GM12878 (cell line): ENCODE measurements at regions not wholly inside any gene's neighbourhood (a gene's known extent, or its start where the extent isn't known, plus 50 kb on each side); places are given as distances from the start of the nearest gene placed in this dataset.

Source experiments
- ATAC-seq: fragments of 200-7000 bp; cut with Tn5 transposase; 3 replicates; pipeline ENCODE4 v1.9.1; 2020; ENCODE audit warnings: mild to moderate bottlenecking, moderate library complexity
- BruUV-seq: library from RNA; stranded (reverse); fragments of 400-500 nt; replicated peaks from 2 replicates; lab custom pipeline; 2021; lab: Mats Ljungman, UMichigan
- CTCF ChIA-PET: fragments of 300-600 bp; sonication (Branson Sonifier 250); formaldehyde crosslinking; extraction: SDS; loops from one replicate; lab custom pipeline; 2021; ENCODE audit warnings: inconsistent platforms; lab: Yijun Ruan, JAX
- POLR2A ChIA-PET: fragments of 350-600 bp; formaldehyde crosslinking; extraction: SDS; loops from one replicate; lab custom pipeline; 2021; ENCODE audit warnings: inconsistent platforms; lab: Charles Lee
- RAD21 ChIA-PET: fragments of 300-600 bp; sonication (Branson Sonifier 250); formaldehyde crosslinking; loops from one replicate; lab custom pipeline; 2023; ENCODE audit warnings: antibody characterized with exemption; ENCODE audit not compliant: unreplicated experiment; lab: Charles Lee
- SMC1A ChIA-PET: fragments of 300-600 bp; sonication (Branson Sonifier 250); formaldehyde crosslinking; loops from one replicate; lab custom pipeline; 2023; ENCODE audit not compliant: unreplicated experiment, uncharacterized antibody; lab: Charles Lee
- DNase-seq: peaks from one replicate; pipeline ENCODE4 v3.0.0-alpha.2; 2011; ENCODE audit warnings: low read depth, low spot score
- FAIRE-seq: peaks from 3 replicates; lab custom pipeline; 2011; peaks lifted over from hg19 to GRCh38; lab: Jason Lieb, UNC
- H2AFZ ChIP-seq: 2 replicates; pipeline ENCODE4 v1.6.0; 2011; ENCODE audit warnings: low read depth, low read length, control low read depth; ENCODE audit not compliant: control insufficient read depth
- H3K27ac ChIP-seq: 2 replicates; pipeline ENCODE4 v1.5.1; 2011; ENCODE audit warnings: control low read depth; ENCODE audit not compliant: control insufficient read depth, insufficient read depth
- H3K27me3 ChIP-seq, 2 experiments: replicated peaks in 1 of 2; 2 replicates each; pipeline versions ENCODE4 v1.6.0 to v1.6.1; 2011; ENCODE audit warnings: low read length in 1 of 2; ENCODE audit not compliant: control insufficient read depth in 2 of 2, insufficient read depth in 2 of 2
- H3K36me3 ChIP-seq, 2 experiments: 2 replicates each; pipeline ENCODE4 v1.5.1; 2011; ENCODE audit warnings: low read length in 1 of 2; ENCODE audit not compliant: control insufficient read depth in 2 of 2, insufficient read depth in 2 of 2
- H3K4me1 ChIP-seq: 2 replicates; pipeline ENCODE4 v1.6.1; 2011; ENCODE audit warnings: mild to moderate bottlenecking, low read length, moderate library complexity, mixed read lengths; ENCODE audit not compliant: control insufficient read depth, insufficient read depth
- H3K4me2 ChIP-seq: 2 replicates; pipeline ENCODE4 v1.6.0; 2011; ENCODE audit warnings: control low read depth; ENCODE audit not compliant: control insufficient read depth, insufficient read depth
- H3K4me3 ChIP-seq: fragments of 200-600 bp; sonication (generic); 2 replicates; pipeline ENCODE4 v1.5.1; 2016
- H3K79me2 ChIP-seq: 2 replicates; pipeline ENCODE4 v1.6.0; 2011; ENCODE audit warnings: low read length; ENCODE audit not compliant: control insufficient read depth, insufficient read depth
- H3K9ac ChIP-seq: 2 replicates; pipeline ENCODE4 v1.8.0; 2011; ENCODE audit warnings: low read length, control low read depth, mixed read lengths; ENCODE audit not compliant: control insufficient read depth, insufficient read depth
- H3K9me3 ChIP-seq: replicated peaks from 3 replicates; pipeline ENCODE4 v1.5.1; 2011; ENCODE audit warnings: mild to moderate bottlenecking, low read length; ENCODE audit not compliant: control insufficient read depth, insufficient read depth
- H4K20me1 ChIP-seq: 2 replicates; pipeline ENCODE4 v1.6.0; 2011; ENCODE audit not compliant: control insufficient read depth, insufficient read depth
- CHD2 ChIP-seq: IDR thresholded peaks from 2 replicates; pipeline ENCODE4 v1.6.1; 2011; ENCODE audit warnings: low read depth, low read length, improper control_type of control experiment, borderline replicate concordance
- RAD21 ChIP-seq: IDR thresholded peaks from 2 replicates; pipeline ENCODE4 v1.6.1; 2011; ENCODE audit warnings: mild to moderate bottlenecking, low read depth, low read length, moderate library complexity; ENCODE audit not compliant: insufficient read depth
- WGBS: methylation state at CpG from one replicate; pipeline ENCODE4 v1.1.6; 2016; ENCODE audit warnings: low lambda C conversion rate; ENCODE audit not compliant: insufficient replicate concordance, insufficient coverage; ENCODE audit errors: missing lambda C conversion rate; 5-methylcytosine and 5-hydroxymethylcytosine counted together
- in situ Hi-C: fragments of 300-500 bp; cut with MboI; formaldehyde crosslinking; loops from 9 replicates; pipeline ENCODE4 v1.14.3; 2018; ENCODE audit warnings: mixed read lengths
- intact Hi-C: fragments of 100-400 bp; cut with micrococcal nuclease; formaldehyde crosslinking; loops from one replicate; pipeline ENCODE4 v1.14.2; 2022; ENCODE audit not compliant: unreplicated experiment
- TF ChIP-seq, protein P1 (sequence below), 3 experiments: IDR thresholded peaks in 2 of 3; conservative IDR thresholded peaks in 1 of 3; 2 replicates each; pipeline ENCODE4 v1.5.1; 2011; ENCODE audit warnings: low read depth in 3 of 3, low read length in 3 of 3, mild to moderate bottlenecking in 3 of 3, control low read depth in 2 of 3, moderate library complexity in 2 of 3, inconsistent platforms in 1 of 3, mixed read lengths in 1 of 3; ENCODE audit not compliant: control insufficient read depth in 2 of 3, insufficient read depth in 1 of 3; ENCODE audit errors: extremely low read depth in 1 of 3

DNA sequence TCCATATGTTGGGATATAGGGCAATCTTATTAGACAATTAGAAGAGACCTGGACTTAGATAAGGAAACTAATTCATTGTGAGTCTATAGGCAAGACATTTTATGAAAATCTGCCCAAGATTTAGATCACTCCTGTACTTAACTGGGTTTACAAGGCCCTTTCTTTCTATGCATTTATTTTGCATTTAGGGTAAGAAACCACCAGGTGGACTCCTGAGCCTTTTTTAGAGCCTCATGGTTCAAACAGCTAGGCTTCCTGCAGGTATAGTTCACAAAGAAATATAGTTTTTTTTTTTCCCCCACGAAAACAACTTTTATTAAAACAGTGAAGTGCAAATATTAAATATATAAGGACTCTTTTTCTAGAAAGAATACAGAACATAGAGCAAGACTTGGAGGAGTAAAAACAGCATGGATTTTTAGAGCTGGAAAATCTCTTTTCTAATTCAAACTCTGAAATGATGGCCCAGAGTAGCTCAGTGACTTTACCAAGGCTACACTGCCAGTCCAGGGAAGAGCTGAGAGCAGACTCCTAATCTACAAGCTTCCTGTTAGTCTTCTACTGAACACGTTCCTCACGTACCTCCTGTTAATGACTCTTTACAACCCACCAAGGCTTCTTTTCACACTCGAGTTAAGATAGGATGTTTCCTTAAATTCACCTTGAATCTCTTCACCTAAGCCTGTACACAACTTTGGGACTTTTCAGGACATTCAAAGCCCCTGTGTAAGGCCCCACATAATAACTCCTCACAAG lies 400.9 kb upstream of the ATP11B start:
- CTCF ChIA-PET: interaction anchor here (0.6 to 1.2 kb wide), 6 partner anchors 9 to 1014 kb away, joined by 3 to 7 read pairs (median 4); no protein-coding TSS in a partner anchor
- no peak overlapping the region for H2AFZ ChIP-seq
- WGBS: 3% methylated on average over 4 of the region's 4 CpGs

More for the DNA sequence above, 400.9 kb upstream of the ATP11B start:
- no peak overlapping the region for H3K4me2 ChIP-seq
- no peaks in the 10 kb centered on the region for H3K79me2 ChIP-seq
- no peaks in the 10 kb centered on the region for H3K9me3 ChIP-seq
- H3K9ac ChIP-seq: no peak overlapping the region
- intact Hi-C loops (loop anchor here (10.0 kb wide), 1 partner anchor 292 kb away; no protein-coding TSS in a partner anchor), in situ Hi-C loops (no loop called here)
- H3K27me3 ChIP-seq: peaks cover 0 to 2% of the 10 kb centered on the region in 2 experiments; a peak in 2 of 4 replicates
- ChIA-PET RAD21 (interaction anchor here (0.8 kb wide), 1 partner anchor 224 kb away, joined by 3 read pairs; no protein-coding TSS in a partner anchor), POLR2A (no interaction called here), SMC1A (interaction anchor here (0.7 to 1.2 kb wide), 2 partner anchors 223 to 1721 kb away, joined by 3 to 4 read pairs; no protein-coding TSS in a partner anchor)
- H4K20me1 ChIP-seq: no peaks in the 10 kb centered on the region
- no peak overlapping the region for H3K27ac ChIP-seq
- no peak overlapping the region for H3K4me3 ChIP-seq
- FAIRE-seq (no peak), DNase-seq (no peak), ATAC-seq (no peak)
- no peaks in the 10 kb centered on the region for H3K4me1 ChIP-seq
- no peaks in the 10 kb centered on the region for H3K36me3 ChIP-seq
- no TSS peak for BruUV-seq
- TF ChIP-seq CHD2 (no peak), RAD21 (peak; percentile 31; the same call in 1 of the 2 replicates)
- TF ChIP-seq, protein P1, sequence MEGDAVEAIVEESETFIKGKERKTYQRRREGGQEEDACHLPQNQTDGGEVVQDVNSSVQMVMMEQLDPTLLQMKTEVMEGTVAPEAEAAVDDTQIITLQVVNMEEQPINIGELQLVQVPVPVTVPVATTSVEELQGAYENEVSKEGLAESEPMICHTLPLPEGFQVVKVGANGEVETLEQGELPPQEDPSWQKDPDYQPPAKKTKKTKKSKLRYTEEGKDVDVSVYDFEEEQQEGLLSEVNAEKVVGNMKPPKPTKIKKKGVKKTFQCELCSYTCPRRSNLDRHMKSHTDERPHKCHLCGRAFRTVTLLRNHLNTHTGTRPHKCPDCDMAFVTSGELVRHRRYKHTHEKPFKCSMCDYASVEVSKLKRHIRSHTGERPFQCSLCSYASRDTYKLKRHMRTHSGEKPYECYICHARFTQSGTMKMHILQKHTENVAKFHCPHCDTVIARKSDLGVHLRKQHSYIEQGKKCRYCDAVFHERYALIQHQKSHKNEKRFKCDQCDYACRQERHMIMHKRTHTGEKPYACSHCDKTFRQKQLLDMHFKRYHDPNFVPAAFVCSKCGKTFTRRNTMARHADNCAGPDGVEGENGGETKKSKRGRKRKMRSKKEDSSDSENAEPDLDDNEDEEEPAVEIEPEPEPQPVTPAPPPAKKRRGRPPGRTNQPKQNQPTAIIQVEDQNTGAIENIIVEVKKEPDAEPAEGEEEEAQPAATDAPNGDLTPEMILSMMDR (IDR thresholded peaks at IDR 0.05 in 2 of 3, conservative IDR thresholded peaks at IDR 0.05 in 1 of 3; ENCODE audit: control insufficient read depth in 2 of 3, extremely low read depth in 1 of 3, insufficient read depth in 1 of 3, low read depth in 3 of 3, low read length in 3 of 3): peak in 1 of 3 experiments; percentile 7; a peak in 1 of 6 replicates
